HCT116 (cell line): ENCODE measurements at regions not wholly inside any gene's neighbourhood (a gene's known extent, or its start where the extent isn't known, plus 50 kb on each side); places are given as distances from the start of the nearest gene placed in this dataset.
"Not testable (repeated sequence)": the region's sequence is repeated elsewhere in the genome, so short reads cannot be mapped to it uniquely, and the experiment has no call there.

Experiments used
- ATAC-seq: fragments of 200-7000 bp; cut with Tn5 transposase; 2 replicates; pipeline ENCODE4 v1.9.1; 2020; ENCODE audit warnings: mild to moderate bottlenecking, moderate library complexity
- BruUV-seq: library from RNA; stranded (reverse); fragments of 400-500 nt; replicated peaks from 2 replicates; lab custom pipeline; 2021; lab: Mats Ljungman, UMichigan
- CTCF ChIA-PET: fragments of 300-600 bp; sonication (Branson Sonifier 250); formaldehyde crosslinking; loops from one replicate; lab custom pipeline; 2021; ENCODE audit warnings: antibody characterized with exemption; lab: Charles Lee
- POLR2A ChIA-PET: fragments of 300-600, 350-600 bp; sonication (Branson Sonifier 250); formaldehyde crosslinking; loops from one replicate; lab custom pipeline; 2021; ENCODE audit warnings: antibody characterized with exemption; lab: Charles Lee
- RAD21 ChIA-PET, 2 experiments: fragments of 300-600 bp; sonication (Branson Sonifier 250); formaldehyde crosslinking; loops; one replicate each; lab custom pipeline; 2023; ENCODE audit warnings: low total read pairs in 2 of 2; ENCODE audit not compliant: uncharacterized antibody in 2 of 2, unreplicated experiment in 2 of 2, low non-redundant PET in 1 of 2; lab: Charles Lee
- DNase-seq: peaks from one replicate; pipeline ENCODE4 v3.0.0-alpha.2; 2010; ENCODE audit warnings: low read depth, low spot score
- H2AFZ ChIP-seq: fragments of 200-600 bp; shearing (Covaris generic), sonication (generic); 2 replicates; pipeline ENCODE4 v1.6.1; 2017; ENCODE audit warnings: low read depth, mixed run types, mixed read lengths, antibody characterized with exemption, low read length; ENCODE audit not compliant: poor library complexity, severe bottlenecking
- H3K27ac ChIP-seq: 2 replicates; pipeline ENCODE4 v1.5.1; 2012; ENCODE audit warnings: low read depth, low read length
- H3K27me3 ChIP-seq: fragments of 200-600 bp; sonication (generic); 2 replicates; pipeline ENCODE4 v1.6.1; 2016; ENCODE audit warnings: mixed run types, low read length, mixed read lengths; ENCODE audit not compliant: insufficient read depth
- H3K36me3 ChIP-seq, 2 experiments: fragments of 200-500 bp in 1 of 2; fragments of 200-600 bp in 1 of 2; sonication (Bioruptor generic) in 1 of 2; sonication (generic) in 1 of 2; 2 replicates each; pipeline versions ENCODE4 v1.5.1 to v1.6.1; 2014 to 2016; ENCODE audit warnings: low read length in 2 of 2, inconsistent platforms in 1 of 2, mixed read lengths in 1 of 2, mixed run types in 1 of 2; ENCODE audit not compliant: insufficient read depth in 2 of 2, control insufficient read depth in 1 of 2
- H3K4me1 ChIP-seq, 2 experiments: fragments of 200-600 bp in 1 of 2; sonication (generic) in 1 of 2; 2 replicates each; pipeline versions ENCODE4 v1.5.1 to v1.6.1; 2012 to 2017; ENCODE audit warnings: low read length in 2 of 2, inconsistent platforms in 1 of 2, mild to moderate bottlenecking in 1 of 2, mixed read lengths in 1 of 2, mixed run types in 1 of 2, moderate library complexity in 1 of 2; ENCODE audit not compliant: insufficient read depth in 2 of 2, control insufficient read depth in 1 of 2
- H3K4me2 ChIP-seq: fragments of 200-600 bp; sonication (generic); 2 replicates; pipeline ENCODE4 v1.6.1; 2017; ENCODE audit warnings: mixed run types, low read length, mixed read lengths
- H3K4me3 ChIP-seq, 2 experiments: fragments of 200-600 bp in 1 of 2; sonication (generic) in 1 of 2; replicated peaks in 1 of 2; 2 replicates each; pipeline ENCODE4 v1.5.1; 2011 to 2016; ENCODE audit warnings: low read length in 2 of 2, control low read depth in 1 of 2, low read depth in 1 of 2, mild to moderate bottlenecking in 1 of 2, mixed read lengths in 1 of 2, mixed run types in 1 of 2
- H3K79me2 ChIP-seq: fragments of 200-600 bp; sonication (generic); 2 replicates; pipeline ENCODE4 v1.6.1; 2017; ENCODE audit warnings: mild to moderate bottlenecking, mixed run types, low read length, moderate library complexity, mixed read lengths; ENCODE audit not compliant: insufficient read depth
- H3K9ac ChIP-seq: fragments of 200-600 bp; sonication (generic); 2 replicates; pipeline ENCODE4 v1.6.1; 2016; ENCODE audit warnings: low read length, mixed read lengths
- H3K9me2 ChIP-seq: fragments of 200-600 bp; sonication (generic), shearing (Covaris generic); 2 replicates; pipeline ENCODE4 v1.6.1; 2017; ENCODE audit warnings: mixed run types, mild to moderate bottlenecking, moderate library complexity; ENCODE audit not compliant: insufficient read depth
- H3K9me3 ChIP-seq, 2 experiments: fragments of 200-500 bp in 1 of 2; fragments of 200-600 bp in 1 of 2; sonication (Bioruptor generic) in 1 of 2; sonication (generic) in 1 of 2; 2 replicates each; pipeline ENCODE4 v1.6.1; 2014 to 2017; ENCODE audit warnings: low read length in 2 of 2, mixed read lengths in 2 of 2, inconsistent platforms in 1 of 2, low read depth in 1 of 2, mild to moderate bottlenecking in 1 of 2, mixed run types in 1 of 2, moderate library complexity in 1 of 2; ENCODE audit not compliant: control insufficient read depth in 1 of 2, insufficient read depth in 1 of 2
- H4K20me1 ChIP-seq: fragments of 200-600 bp; sonication (generic), shearing (Covaris generic); 2 replicates; pipeline ENCODE4 v1.6.1; 2017; ENCODE audit warnings: mixed run types, mild to moderate bottlenecking, moderate library complexity; ENCODE audit not compliant: insufficient read depth
- ELF1 ChIP-seq: IDR thresholded peaks from 2 replicates; pipeline ENCODE4 v1.6.1; 2012; ENCODE audit warnings: low read depth, borderline replicate concordance
- EZH2phosphoT487 ChIP-seq: fragments of 200-600 bp; IDR thresholded peaks from 2 replicates; pipeline ENCODE4 v1.6.1; 2018; ENCODE audit warnings: antibody characterized with exemption, borderline replicate concordance
- JUND ChIP-seq: IDR thresholded peaks from 2 replicates; pipeline ENCODE4 v1.6.1; 2012
- POLR2A ChIP-seq: IDR thresholded peaks from 2 replicates; pipeline ENCODE4 v1.7.0; 2011; ENCODE audit warnings: borderline replicate concordance; ENCODE audit not compliant: insufficient read depth, insufficient read length; ENCODE audit errors: extremely low read depth
- RAD21 ChIP-seq: IDR thresholded peaks from 2 replicates; pipeline ENCODE4 v1.6.1; 2012; ENCODE audit warnings: low read depth, mild to moderate bottlenecking
- SRF ChIP-seq: IDR thresholded peaks from 2 replicates; pipeline ENCODE4 v1.6.1; 2012; ENCODE audit warnings: low read depth
- TCF7L2 ChIP-seq: IDR thresholded peaks from 2 replicates; pipeline ENCODE4 v1.7.0; 2011; ENCODE audit warnings: borderline replicate concordance, inconsistent platforms; ENCODE audit not compliant: insufficient read depth, insufficient read length; ENCODE audit errors: extremely low read depth
- YY1 ChIP-seq: IDR thresholded peaks from 2 replicates; pipeline ENCODE4 v1.6.1; 2011; ENCODE audit warnings: low read length, low read depth, moderate library complexity, mild to moderate bottlenecking; ENCODE audit not compliant: insufficient replicate concordance; ENCODE audit errors: extremely low read depth
- ZFX ChIP-seq: fragments of 450-650 bp; IDR thresholded peaks from 2 replicates; pipeline ENCODE4 v1.6.1; 2017
- ZNF274 ChIP-seq: fragments of 200-500 bp; sonication (Bioruptor generic); IDR thresholded peaks from 2 replicates; pipeline ENCODE4 v1.6.1; 2014; ENCODE audit warnings: mild to moderate bottlenecking, low read depth, low read length, inconsistent platforms
- intact Hi-C: fragments of 100-400 bp; cut with micrococcal nuclease; formaldehyde crosslinking; loops from 2 replicates; pipeline ENCODE4 v1.10.0; 2022
- TF ChIP-seq, protein P1 (sequence below): IDR thresholded peaks from 2 replicates; pipeline ENCODE4 v1.6.1; 2012
- TF ChIP-seq, protein P2 (sequence below): IDR thresholded peaks from 2 replicates; pipeline ENCODE4 v1.6.1; 2012
- TF ChIP-seq, protein P3 (sequence below), 3 experiments: fragments of 200-600 bp in 1 of 3; sonication (generic) in 1 of 3; IDR thresholded peaks in 2 of 3; conservative IDR thresholded peaks in 1 of 3; 2 replicates each; pipeline ENCODE4 v1.5.1; 2012 to 2017; ENCODE audit warnings: low read depth in 2 of 3, low read length in 2 of 3, antibody characterized with exemption in 1 of 3, borderline replicate concordance in 1 of 3, control low read depth in 1 of 3, mild to moderate bottlenecking in 1 of 3, mixed read lengths in 1 of 3, mixed run types in 1 of 3, moderate library complexity in 1 of 3; ENCODE audit not compliant: insufficient read depth in 1 of 3
- TF ChIP-seq, protein P4 (sequence below): IDR thresholded peaks from 2 replicates; pipeline ENCODE4 v1.6.1; 2011; ENCODE audit warnings: mild to moderate bottlenecking, low read length, moderate library complexity; ENCODE audit not compliant: insufficient replicate concordance; ENCODE audit errors: extremely low read depth

DNA sequence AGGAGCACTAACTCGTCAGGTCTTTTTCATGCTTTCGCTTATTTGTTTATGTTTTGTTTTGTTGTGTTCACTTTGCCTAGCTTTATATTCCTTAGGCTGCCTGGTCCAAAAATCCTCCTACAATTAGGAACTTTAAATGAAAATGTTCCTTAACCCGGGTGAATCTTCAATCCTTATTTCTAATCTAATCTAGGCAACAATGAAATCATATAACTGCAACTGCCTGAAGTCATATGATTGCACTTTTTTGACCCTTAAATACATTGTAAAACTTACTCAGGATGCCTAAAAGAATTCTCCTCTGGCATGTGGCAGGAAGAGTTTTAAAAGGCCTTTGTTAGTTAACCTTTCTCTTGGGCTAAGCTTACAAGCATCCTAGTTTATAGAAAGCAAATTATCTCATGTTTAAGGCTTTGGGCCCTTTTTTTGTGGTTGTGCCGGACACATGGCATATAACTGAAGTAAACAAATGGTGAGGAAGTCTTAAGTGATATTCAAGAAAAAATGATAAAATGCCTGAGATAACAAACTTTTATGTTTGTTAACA is 279.4 kb downstream of the FAT4 start:
- intact Hi-C loops: no loop called here
- H3K27ac ChIP-seq: no peak overlapping the region

DNA sequence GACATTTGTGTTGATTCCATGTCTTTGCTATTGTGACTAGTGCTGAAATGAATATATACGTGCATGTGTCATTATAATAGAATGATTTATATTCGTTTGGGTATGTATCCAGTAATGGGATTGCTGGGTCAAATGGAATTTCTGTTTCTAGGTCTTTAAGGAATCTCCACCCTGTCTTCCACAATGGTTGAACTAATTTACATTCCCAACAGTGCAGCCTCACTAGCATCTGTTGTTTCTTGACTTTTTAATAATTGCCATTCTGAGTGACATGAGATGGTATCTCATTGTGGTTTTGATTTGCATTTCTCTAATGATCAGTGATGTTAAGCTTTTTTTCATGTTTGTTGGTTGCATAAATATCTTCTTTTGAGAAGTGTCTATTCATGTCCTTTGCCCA is 291.2 kb downstream of the FAT4 start:
- H3K27ac ChIP-seq, H3K9me3 ChIP-seq, H3K9ac ChIP-seq, CTCF ChIA-PET, H2AFZ ChIP-seq, POLR2A ChIA-PET, DNase-seq, intact Hi-C loops, H3K9me2 ChIP-seq, H3K4me3 ChIP-seq, H3K79me2 ChIP-seq, BruUV-seq, H3K36me3 ChIP-seq, ATAC-seq, H3K4me1 ChIP-seq, H3K27me3 ChIP-seq, RAD21 ChIA-PET, H3K4me2 ChIP-seq, H4K20me1 ChIP-seq: not testable (repeated sequence)

More for the DNA sequence above, 279.4 kb downstream of the FAT4 start:
- H3K79me2 ChIP-seq: no peaks in the 10 kb centered on the region
- ChIA-PET RAD21 (no interaction called here), POLR2A (no interaction called here), CTCF (no interaction called here)
- TF ChIP-seq TCF7L2: no peak
- TF ChIP-seq POLR2A: no peak
- no peak for TF ChIP-seq SRF
- TF ChIP-seq ZFX: no peak
- TF ChIP-seq RAD21: no peak
- TF ChIP-seq, protein P1, sequence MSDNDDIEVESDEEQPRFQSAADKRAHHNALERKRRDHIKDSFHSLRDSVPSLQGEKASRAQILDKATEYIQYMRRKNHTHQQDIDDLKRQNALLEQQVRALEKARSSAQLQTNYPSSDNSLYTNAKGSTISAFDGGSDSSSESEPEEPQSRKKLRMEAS: no peak
- TF ChIP-seq, protein P2, sequence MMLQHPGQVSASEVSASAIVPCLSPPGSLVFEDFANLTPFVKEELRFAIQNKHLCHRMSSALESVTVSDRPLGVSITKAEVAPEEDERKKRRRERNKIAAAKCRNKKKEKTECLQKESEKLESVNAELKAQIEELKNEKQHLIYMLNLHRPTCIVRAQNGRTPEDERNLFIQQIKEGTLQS: no peak
- no peak for TF ChIP-seq ZNF274
- no peak for TF ChIP-seq ELF1
- TF ChIP-seq EZH2phosphoT487: no peak
- TF ChIP-seq, protein P3, sequence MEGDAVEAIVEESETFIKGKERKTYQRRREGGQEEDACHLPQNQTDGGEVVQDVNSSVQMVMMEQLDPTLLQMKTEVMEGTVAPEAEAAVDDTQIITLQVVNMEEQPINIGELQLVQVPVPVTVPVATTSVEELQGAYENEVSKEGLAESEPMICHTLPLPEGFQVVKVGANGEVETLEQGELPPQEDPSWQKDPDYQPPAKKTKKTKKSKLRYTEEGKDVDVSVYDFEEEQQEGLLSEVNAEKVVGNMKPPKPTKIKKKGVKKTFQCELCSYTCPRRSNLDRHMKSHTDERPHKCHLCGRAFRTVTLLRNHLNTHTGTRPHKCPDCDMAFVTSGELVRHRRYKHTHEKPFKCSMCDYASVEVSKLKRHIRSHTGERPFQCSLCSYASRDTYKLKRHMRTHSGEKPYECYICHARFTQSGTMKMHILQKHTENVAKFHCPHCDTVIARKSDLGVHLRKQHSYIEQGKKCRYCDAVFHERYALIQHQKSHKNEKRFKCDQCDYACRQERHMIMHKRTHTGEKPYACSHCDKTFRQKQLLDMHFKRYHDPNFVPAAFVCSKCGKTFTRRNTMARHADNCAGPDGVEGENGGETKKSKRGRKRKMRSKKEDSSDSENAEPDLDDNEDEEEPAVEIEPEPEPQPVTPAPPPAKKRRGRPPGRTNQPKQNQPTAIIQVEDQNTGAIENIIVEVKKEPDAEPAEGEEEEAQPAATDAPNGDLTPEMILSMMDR (IDR thresholded peaks at IDR 0.05 in 2 of 3, conservative IDR thresholded peaks at IDR 0.05 in 1 of 3; ENCODE audit: borderline replicate concordance in 1 of 3, insufficient read depth in 1 of 3, low read depth in 2 of 3, low read length in 2 of 3): no peak
- TF ChIP-seq JUND: no peak
- TF ChIP-seq, protein P4, sequence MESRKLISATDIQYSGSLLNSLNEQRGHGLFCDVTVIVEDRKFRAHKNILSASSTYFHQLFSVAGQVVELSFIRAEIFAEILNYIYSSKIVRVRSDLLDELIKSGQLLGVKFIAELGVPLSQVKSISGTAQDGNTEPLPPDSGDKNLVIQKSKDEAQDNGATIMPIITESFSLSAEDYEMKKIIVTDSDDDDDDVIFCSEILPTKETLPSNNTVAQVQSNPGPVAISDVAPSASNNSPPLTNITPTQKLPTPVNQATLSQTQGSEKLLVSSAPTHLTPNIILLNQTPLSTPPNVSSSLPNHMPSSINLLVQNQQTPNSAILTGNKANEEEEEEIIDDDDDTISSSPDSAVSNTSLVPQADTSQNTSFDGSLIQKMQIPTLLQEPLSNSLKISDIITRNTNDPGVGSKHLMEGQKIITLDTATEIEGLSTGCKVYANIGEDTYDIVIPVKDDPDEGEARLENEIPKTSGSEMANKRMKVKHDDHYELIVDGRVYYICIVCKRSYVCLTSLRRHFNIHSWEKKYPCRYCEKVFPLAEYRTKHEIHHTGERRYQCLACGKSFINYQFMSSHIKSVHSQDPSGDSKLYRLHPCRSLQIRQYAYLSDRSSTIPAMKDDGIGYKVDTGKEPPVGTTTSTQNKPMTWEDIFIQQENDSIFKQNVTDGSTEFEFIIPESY: no peak
- no peak for TF ChIP-seq YY1
- no peak overlapping the region for H3K9ac ChIP-seq
- H3K9me3 ChIP-seq: no peaks in the 10 kb centered on the region
- BruUV-seq: no TSS peak
- no peak overlapping the region for H3K4me2 ChIP-seq
- DNase-seq: no peak
- H3K4me3 ChIP-seq: no peak overlapping the region
- no peaks in the 10 kb centered on the region for H3K9me2 ChIP-seq
- H2AFZ ChIP-seq: no peak overlapping the region
- H4K20me1 ChIP-seq: no peaks in the 10 kb centered on the region
- H3K27me3 ChIP-seq: no peaks in the 10 kb centered on the region
- ATAC-seq: no peak
- H3K4me1 ChIP-seq: no peaks in the 10 kb centered on the region
- no peaks in the 10 kb centered on the region for H3K36me3 ChIP-seq
